ENCODE measurements at regions not wholly inside any gene's neighbourhood (a gene's known extent, or its start where the extent isn't known, plus 50 kb on each side); places are given as distances from the start of the nearest gene placed in this dataset.

DNA sequence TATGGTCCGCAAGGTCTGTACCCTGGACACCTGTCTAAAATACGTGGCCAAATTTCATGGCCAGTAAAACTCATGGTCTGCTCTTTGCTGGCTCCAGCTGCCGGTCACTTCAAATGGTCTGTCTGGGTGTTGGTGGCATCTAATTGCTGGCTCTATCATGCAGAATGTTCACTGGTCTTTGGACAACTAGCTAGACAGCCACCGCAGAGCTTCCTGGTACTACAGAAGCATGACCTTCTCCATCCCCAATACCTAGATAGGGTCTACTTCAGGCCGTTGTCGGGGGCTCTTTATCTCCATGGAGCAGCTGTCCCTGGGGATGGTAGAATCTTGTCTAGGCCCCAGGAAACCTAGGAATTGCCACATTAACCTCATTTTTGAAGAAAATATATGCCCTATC, 88.4 kb upstream of the RMDN2 start:
- FAIRE-seq (no peak), DNase-seq (ENCODE audit: low spot score) (no peak)

DNA sequence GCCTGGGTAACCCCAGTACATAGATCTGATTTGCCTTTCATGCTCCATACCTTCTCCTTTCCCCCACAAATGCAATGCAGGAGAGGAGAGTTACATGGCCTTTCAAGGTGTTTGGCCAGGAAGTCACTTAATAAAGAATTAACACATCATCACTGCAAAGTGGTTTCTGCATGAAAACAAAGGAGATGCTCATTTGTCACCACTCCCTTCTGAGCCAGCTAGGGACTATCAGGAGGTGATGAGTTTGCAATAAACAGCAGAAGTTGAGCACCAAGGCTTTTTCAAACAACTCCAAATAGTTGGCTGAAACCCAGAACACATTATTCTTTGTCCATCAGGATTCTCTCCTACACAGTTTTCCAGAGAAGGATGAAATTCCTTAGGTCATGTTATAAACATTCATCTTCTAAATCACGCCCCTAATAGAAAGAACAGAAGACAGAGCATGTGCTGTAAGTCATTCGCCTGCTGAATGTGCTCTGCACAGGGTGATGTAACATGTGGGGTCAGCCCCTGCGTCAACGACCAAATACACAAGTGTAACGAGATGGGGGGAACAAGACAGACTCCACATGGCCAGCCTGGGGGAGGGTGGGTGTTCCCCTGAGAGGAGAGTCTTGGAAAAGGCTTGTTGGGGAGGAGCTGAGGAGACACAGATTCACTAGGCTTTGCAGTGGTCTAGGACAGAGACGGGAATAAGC, 87.3 kb upstream of the RMDN2 start:
- FAIRE-seq (no peak), DNase-seq (ENCODE audit: low spot score) (no peak)

DNA sequence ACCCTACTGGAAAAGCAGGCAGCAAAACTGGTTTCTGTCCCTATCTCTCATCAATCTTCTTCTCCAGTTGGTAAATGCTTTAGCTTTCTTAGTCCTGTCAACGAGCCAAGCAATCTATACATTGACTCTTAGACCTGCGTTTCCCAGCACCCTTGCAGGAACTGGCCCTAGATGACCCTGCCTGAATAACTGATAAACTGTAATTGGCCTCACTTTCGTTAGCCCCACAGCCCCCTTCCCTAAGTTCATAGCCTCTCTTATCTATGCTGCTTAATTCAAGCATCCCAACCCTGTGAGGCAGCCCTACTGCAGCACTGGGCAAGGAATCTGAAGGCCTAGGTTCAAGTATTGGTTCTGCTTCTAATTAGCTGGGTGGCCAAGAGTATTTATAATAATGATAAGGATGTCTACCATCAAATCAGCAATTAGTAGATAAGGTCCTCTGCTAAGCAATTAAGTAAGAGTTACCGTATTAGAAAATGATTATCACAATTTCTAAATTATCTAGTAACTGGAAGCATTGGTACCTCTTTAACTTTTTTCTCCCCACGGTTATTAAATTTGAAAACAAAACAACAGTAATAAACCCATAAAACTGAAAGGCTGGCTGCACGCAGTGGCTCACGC, 86.4 kb upstream of the RMDN2 start:
- no peak for FAIRE-seq
- no peak for DNase-seq (ENCODE audit: low spot score)

DNA sequence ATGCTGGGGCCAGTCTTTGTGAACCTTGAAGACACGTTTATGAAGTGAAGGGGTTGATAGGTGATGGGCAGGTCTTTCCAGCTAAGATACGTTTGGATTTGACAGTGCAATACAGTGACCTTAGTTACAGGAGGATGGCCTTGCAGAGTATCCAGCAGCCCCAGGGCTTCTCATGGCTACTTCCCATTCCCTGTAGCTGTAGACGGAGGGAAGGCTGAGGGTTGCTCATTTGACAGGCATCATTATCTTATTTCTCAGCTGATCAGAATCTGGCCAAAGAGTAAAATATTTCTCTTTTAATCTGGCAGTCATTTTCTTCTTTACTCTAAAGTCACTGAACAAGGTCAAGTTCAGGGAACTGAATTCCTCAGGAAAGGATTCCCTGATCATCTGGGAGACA, 85.1 kb upstream of the RMDN2 start:
- DNase-seq (ENCODE audit: low spot score) (no peak), FAIRE-seq (no peak)

DNA sequence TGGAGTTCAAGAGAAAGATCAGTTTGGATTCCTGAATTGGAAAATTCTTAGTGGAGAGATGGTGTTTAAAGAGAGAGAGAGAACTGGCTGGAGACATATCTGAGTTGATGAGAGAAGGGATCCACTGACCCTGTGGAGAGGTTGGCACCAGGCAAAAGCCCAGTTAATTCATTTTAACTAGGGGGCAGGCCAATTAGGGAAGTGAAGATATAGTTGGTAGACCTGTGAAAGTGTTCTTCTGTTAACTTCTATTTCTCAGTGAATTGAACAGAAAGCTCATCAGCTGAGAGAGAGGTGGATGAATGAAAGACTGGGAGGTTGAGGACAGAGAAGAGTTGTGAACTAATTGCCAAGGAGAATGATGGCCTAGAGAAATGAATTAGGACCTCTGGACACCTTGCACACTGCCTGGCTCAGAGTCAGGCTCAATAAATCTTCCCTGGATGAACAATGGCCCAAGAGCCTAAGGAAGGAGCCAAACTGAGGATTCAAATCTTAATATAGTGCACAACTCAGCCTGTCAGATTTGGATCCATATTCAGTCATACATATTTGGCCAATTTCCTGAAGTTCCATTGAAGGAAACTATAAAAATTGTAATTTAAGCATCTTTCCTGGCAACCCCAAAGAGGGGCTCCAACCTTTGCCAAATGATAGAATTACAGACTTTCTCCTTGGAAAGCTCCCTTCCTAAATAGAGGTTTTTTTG, 82.2 kb upstream of the RMDN2 start:
- FAIRE-seq: no peak
- no peak for DNase-seq (ENCODE audit: low spot score)

DNA sequence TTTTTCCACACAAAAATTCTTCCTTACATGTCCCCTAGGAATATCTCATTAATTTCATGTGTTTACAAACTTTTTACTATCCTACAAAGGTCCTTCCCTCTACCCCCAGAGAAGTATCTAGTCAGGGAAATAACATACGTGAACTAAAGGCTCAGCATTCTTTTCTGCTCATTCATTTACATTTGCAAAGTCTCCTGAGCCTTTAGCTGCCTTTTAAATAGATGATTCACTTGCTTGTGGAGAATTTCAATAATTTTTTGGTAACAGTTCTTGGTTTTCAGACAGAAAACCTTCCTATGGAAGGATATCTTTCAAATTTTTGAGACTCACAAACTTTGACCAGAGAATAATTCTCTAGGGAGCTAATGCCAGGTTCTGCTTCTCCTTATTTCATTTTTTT, 81.5 kb upstream of the RMDN2 start:
- DNase-seq (ENCODE audit: low spot score) (no peak), FAIRE-seq (no peak)

DNA sequence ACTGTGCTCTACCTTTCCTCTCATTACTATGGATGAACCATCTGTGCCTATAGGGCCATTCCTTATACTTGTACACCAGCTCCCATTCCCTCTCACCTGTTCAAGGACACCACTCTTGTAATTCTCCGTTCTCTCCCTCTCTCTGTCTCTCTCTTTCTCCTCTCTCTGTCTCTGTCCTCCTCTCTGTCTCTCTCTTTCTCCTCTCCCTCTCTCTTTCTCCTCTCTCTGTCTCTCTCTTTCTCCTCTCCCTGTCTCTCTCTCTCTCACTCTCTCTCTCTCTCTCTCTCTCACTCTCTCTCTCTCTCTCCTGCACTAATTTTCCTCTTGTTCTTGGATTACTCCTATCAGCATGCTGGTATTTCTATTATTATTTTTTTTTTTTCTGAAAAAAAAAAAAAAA, 78.9 kb upstream of the RMDN2 start:
- FAIRE-seq (no peak), DNase-seq (ENCODE audit: low spot score) (no peak)

DNA sequence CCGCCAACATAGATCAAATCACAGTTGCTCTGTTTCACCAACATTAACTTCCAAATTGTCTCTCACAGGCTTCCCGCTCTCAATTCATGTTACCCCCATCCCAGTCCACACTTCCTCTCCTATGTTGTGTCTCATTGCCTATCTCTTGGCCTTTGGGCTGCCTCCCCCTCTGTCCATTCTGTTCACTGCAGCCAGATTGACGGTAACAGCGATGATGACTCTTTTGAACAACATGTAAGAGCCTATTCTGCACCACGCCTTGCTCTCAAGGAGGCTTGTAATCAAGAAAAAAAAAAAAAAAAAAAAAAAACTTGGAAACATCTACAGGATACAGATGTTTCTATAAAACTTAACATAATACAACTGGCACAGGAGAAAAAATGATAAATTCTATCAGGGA, 77.3 kb upstream of the RMDN2 start:
- DNase-seq (ENCODE audit: low spot score) (no peak), FAIRE-seq (no peak)

DNA sequence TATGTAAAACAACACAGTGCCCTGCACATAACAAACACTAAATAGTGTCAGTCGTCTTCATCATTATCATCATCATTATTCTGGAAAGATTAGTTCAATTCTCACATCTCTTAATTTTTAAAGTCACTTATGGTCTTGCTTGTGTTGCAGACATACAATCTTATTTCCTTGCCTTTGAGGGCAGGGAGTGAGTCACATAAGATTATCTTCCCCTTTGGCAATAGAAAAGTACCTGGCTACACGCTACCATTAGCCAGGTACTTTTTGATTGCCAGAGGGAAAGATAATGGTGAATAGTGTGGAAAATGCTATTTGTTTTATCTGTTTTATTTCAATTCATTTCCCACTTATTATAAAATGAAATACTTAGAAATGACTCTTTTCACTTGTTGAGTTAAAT, 76.6 kb upstream of the RMDN2 start:
- FAIRE-seq: no peak
- DNase-seq (ENCODE audit: low spot score): no peak

DNA sequence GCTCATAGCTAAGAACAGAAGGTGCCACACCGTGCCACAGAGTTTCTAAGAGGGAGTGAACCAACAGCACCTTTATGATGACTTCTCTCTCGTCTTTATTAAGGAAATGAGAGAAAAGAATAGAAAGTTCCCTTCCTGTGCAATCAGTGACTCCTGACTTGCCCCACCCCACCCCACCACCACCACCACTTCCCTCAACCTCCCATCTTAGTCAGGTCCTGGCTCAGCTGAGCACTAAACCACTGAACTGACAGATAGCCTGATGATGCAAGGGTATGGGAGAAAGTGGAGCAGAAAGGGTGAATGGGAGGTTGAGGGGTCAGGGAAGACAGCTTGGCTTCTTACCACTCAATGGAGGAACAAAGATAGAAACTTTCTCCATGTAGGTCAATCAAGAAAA, 75.2 kb upstream of the RMDN2 start:
- DNase-seq (ENCODE audit: low spot score) (no peak), FAIRE-seq (no peak)

DNA sequence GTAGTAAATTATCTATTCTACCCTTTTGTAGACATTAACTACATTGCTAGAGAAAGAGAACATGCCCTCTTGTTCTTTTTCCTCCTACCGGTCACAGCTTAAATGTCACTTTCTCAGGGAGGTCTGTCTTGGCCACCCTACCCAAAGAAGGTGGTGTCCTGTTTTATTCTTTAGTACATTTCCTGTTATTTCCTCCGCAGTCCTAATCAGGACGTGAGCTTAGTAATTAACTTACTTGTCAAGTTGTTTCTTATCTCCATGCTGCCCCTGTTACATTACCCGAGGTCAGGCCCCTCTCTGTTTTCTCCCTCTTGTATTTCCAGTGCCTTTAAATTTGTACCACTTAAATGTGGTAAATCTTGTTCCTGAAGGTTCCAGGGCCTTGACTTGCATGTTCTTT, 73.7 kb upstream of the RMDN2 start:
- DNase-seq (ENCODE audit: low spot score): no peak
- FAIRE-seq: no peak

DNA sequence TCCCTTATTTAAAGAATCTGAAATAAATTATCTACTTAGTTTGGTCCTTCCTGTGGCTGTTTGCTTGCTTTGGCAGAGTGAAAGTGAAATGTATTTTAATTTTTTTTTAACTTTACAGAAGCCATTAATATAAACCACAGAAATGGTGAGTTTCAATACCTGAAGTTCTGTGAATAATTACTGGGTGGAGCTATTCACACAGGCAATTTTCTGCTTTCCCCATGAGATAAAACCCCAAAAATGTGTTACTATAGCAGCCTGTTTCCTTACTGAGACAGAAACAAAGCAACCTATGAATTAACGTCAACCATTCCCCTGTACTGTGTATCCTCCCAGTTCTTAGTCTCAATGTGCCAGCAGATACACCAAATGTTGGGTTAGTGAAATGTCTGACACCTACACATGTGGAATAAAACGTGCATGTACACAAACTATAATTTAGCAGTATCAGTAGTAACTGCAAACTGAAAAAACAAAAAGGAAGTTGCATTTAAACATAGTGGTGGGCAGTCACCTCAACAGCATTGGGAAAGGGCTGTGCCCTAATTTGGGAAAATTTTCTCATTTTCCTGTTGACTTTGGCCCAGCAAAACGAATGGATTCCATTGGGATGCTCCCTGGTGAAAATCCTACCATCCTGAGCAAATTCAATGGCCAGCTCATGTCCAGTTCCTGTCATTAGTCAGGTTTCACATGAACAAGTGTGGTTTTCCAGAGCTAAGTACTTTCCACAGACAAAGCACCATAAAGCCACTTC, 73.1 kb upstream of the RMDN2 start:
- FAIRE-seq: no peak
- DNase-seq (ENCODE audit: low spot score): no peak

DNA sequence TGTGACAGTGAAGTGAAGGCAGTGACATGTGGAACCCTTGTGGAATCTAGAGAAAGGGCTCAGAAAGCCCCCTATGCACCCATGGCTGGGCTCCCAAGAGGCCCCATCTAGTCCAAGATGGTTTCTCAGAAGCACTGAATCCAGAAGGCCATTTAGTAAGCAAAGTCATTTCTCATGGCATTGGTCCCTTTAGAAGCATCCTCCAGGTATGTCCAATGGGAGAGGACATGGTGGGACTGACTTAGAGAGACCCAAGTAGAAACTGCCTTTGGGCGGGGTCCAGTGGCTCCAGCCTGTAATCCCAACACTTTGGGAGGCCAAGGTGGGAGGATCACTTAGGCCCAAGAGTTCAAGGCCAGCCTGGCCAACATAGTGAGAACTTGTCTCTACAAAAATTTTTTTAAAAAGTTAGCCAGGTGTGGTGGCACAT, 72.5 kb upstream of the RMDN2 start:
- DNase-seq (ENCODE audit: low spot score): no peak
- no peak for FAIRE-seq

DNA sequence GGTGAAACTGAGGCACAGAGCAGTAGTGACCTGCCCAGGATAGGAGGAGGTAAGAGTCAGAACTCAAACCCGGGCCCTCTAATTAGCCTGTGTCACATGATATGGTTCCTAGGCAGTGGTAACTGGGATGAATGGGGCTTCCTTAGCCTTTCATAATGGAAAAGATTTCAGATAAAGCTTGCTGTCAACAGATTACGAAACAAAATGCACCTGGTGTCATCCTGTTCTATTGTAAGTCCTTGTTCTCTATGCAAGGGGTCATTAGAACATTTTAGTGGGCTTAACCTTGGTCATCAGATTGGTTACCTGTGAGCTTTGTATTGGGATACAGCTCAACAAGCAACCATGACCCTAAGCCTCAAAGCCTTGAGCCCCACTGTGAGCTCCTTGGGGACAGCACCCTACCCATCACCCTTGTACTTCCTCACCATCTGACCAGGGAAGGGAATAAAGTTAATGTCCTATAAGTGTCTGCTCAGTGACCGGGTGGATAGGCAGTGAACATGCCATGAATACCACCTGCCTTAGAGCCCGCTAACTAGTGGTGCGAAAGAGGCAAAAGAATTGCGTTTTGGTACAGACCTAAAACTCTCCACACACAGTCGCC, 70.3 kb upstream of the RMDN2 start:
- FAIRE-seq (no peak), DNase-seq (ENCODE audit: low spot score) (no peak)

DNA sequence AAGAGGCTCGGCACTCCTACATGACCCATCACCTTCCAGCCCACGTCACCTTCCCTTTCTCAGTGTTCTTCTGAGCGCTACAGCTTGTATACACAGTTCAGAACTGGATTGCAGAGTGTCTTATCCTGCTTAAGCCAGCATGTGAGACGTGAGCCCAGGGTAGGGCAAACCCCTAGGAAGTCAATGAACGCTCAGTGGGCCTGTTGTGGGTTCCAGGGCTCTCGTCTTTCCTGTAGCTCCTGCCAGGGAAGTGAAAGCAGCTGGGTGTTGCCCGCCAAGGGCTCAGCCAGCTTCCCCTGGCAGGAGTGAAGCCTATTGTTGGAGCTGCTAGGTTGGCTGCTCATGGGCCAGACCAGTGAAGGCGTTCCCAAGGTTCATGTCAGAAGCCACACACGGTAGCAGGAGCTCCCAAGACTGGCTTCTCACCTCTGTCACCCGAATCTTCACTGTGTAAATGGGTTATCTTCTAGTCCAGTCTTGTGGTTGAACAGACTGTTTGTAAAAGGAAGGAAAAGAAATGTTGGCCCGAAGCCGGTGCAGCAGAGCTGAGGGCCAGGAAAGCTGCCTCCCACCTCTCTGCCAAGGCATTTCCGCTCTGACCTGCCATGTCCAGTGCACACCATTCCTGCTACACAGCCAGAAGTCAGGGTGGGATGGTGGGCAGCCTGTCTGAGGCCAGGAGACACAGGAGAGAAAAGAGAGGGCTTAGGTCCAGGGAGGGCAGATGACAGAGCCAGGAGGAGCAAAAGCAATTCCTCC, 69.6 kb upstream of the RMDN2 start:
- DNase-seq (ENCODE audit: low spot score): no peak
- no peak for FAIRE-seq

DNA sequence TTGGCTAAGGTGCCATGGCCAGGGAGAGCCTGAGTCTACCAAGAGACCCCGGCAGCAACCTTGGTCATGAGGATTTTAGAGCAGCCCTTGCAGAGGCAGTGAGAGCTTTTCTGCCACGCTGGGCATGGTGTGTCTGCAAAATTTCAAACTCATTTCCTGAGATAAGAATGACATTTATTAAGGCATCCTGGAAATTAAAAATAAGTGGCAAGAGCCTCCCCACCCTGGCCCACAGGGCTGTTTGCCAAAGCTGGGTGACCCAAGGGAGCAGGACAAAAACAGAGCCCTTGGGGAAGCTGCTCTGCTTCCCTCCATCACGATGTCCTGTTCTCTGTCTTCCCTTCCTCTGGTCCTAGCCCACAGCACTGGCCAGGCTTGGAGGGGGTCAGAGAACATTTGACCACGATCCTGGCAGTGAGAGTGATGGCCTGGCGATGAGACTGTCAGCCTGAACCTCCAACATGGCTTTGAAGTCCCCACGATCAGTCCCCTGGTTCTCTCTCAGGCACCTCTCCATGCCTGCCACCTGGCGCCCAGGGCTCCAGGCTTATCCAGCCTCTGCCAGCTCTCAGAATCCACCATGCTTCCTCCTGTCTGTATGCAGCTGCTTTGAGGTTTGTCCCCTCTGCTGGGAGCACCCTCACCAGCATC, 68.9 kb upstream of the RMDN2 start:
- no peak for DNase-seq (ENCODE audit: low spot score)
- FAIRE-seq: no peak

DNA sequence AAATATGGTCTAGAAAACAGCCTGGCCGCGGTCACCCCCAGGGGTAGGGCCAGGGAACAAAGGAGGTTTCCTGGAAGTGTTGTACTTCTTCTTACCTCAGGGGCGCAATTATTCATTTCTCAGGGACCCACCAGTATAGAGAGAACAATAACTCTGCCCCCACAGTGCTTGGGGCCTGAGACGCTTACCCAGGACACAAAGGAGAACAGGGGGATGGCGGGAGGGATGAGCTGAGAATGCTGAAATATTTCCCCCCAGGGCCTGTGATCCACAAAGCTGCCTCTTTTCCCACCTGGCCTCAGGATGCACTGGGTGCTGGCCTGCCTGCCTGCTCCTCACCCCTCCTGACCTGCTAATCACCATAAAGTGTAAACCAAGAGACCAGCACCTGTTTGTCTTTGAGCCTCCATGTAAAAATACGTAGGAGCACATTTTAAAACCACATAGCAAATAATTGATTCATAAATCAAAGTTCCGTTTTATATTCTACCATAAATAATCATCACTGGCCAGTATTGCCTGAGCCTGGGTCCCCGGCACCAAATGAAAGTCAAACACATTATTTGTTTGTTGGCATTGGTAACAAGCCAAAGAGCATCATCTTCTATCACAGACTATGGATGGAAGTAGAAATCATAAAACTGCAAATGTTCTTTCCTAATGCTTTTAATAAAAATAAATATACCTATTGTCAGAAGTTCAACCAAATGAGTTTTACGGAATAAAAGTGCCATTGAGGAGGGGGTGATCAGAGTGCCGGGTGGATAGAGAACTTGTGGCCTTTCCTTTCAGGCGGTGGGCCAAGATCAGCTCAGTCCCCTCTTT, 67.3 kb upstream of the RMDN2 start:
- no peak for DNase-seq (ENCODE audit: low spot score)
- no peak for FAIRE-seq

DNA sequence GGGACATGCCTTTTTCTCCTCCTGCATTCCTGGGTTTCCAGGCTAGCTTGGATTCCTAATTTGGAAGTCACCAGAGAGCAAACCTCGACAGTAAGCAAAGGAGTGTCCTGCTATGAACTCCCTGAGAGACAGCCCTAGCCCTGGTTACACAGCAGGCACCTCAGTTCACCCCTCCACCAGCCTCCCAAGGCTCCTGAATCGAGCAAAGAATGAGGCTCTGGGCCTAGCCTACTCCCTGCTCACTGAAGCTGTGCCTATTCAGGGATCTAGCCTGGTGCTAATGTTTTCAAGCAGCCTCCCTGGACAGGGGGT, 66.7 kb upstream of the RMDN2 start:
- DNase-seq (ENCODE audit: low spot score) (no peak), FAIRE-seq (no peak)

DNA sequence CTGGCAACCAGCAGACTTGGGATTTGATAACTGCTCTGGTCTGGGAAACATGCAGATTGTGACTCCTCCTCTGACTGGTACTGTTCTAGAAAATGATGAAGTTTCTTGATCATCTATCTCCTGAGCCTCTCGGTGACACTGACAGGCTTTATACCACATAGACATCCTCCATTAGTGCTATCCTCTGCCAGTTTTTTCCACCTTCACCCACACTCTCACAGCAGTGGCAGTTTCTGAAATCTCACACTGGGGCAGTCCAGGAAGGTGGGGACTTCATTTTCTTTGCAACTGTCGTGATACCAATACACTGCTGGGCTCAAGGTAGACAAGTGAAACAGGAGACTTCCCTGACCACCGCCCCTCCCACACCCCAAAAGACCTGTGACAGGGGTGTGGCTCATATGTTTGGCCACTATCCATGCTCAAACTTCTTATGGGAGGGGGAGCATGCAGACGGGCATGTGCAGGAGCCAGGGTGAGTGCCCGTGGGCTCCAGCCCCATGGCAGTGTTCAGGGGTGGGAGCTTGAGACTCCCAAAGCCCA, 66.3 kb upstream of the RMDN2 start:
- FAIRE-seq (no peak), DNase-seq (ENCODE audit: low spot score) (no peak)

DNA sequence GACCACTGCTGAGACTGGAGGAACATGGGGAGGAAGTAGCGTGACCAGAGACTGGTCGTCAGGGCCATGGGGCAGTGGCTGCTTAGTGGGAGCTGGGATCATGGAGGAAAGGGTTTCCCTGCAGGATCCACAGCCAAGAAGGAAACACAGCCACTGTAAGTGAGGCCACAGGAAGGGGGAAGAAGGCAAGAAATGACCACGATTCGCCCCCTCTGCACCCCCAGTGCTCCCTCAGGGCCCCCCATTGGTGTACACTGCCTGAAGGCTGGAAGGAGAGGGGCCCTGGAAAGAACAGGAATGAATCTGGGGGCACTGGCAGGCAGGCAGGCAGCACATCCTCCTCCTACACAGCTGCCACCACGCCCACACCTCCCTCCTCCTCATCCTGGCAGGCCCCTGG, 62.5 kb upstream of the RMDN2 start:
- FAIRE-seq (no peak), DNase-seq (ENCODE audit: low spot score) (no peak)
